Smooth muscle cell (in vitro differentiated cells): ENCODE measurements at regions not wholly inside any gene's neighbourhood (a gene's known extent, or its start where the extent isn't known, plus 50 kb on each side); places are given as distances from the start of the nearest gene placed in this dataset.
"Not testable (repeated sequence)": the region's sequence is repeated elsewhere in the genome, so short reads cannot be mapped to it uniquely, and the experiment has no call there.

Source experiments
- DNase-seq: peaks from one replicate; lab custom pipeline; 2025; ENCODE audit not compliant: unreplicated experiment; lab: John Stamatoyannopoulos, UW
- H2AFZ ChIP-seq: fragments of 200-600 bp; sonication (generic); 2 replicates; pipeline ENCODE4 v1.6.0; 2016; ENCODE audit warnings: antibody characterized with exemption, low read depth, mild to moderate bottlenecking
- H3F3A ChIP-seq: fragments of 200-600 bp; sonication (generic); 2 replicates; pipeline ENCODE4 v1.6.0; 2017; ENCODE audit warnings: antibody characterized with exemption, low read depth
- H3K27ac ChIP-seq: fragments of 200-600 bp; sonication (generic); 2 replicates; pipeline ENCODE4 v1.5.1; 2016; ENCODE audit warnings: low read depth, mild to moderate bottlenecking
- H3K27me3 ChIP-seq: fragments of 200-600 bp; sonication (generic); 2 replicates; pipeline ENCODE4 v1.6.1; 2016; ENCODE audit warnings: low read depth, mild to moderate bottlenecking
- H3K36me3 ChIP-seq: fragments of 200-600 bp; sonication (generic); 2 replicates; pipeline ENCODE4 v1.5.1; 2016; ENCODE audit warnings: low read depth
- H3K4me1 ChIP-seq: fragments of 200-600 bp; sonication (generic); 2 replicates; pipeline ENCODE4 v1.5.1; 2016; ENCODE audit warnings: low read depth
- H3K4me2 ChIP-seq: fragments of 200-600 bp; sonication (generic); 2 replicates; pipeline ENCODE4 v1.6.0; 2016; ENCODE audit warnings: mild to moderate bottlenecking
- H3K4me3 ChIP-seq: fragments of 200-600 bp; sonication (generic); 2 replicates; pipeline ENCODE4 v1.5.1; 2016; ENCODE audit warnings: mild to moderate bottlenecking
- H3K79me2 ChIP-seq: fragments of 200-600 bp; sonication (generic); 2 replicates; pipeline ENCODE4 v1.6.0; 2016; ENCODE audit warnings: low read depth, mild to moderate bottlenecking
- H3K9ac ChIP-seq: fragments of 200-600 bp; sonication (generic); 2 replicates; pipeline ENCODE4 v1.6.0; 2016; ENCODE audit warnings: low read depth
- H3K9me3 ChIP-seq: fragments of 200-600 bp; sonication (generic); replicated peaks from 2 replicates; pipeline ENCODE4 v1.5.1; 2016; ENCODE audit warnings: low read depth
- H4K20me1 ChIP-seq: fragments of 200-600 bp; sonication (generic); 2 replicates; pipeline ENCODE4 v1.6.0; 2016; ENCODE audit warnings: low read depth
- WGBS: methylation state at CpG from one replicate; pipeline ENCODE4 v1.1.7; 2016; ENCODE audit warnings: low lambda C conversion rate; 5-methylcytosine and 5-hydroxymethylcytosine counted together
- TF ChIP-seq, protein P1 (sequence below): fragments of 200-600 bp; sonication (generic); IDR thresholded peaks from 2 replicates; pipeline ENCODE4 v1.5.1; 2017; ENCODE audit warnings: borderline replicate concordance, mild to moderate bottlenecking, antibody characterized with exemption; ENCODE audit not compliant: insufficient read depth, poor library complexity, severe bottlenecking

DNA sequence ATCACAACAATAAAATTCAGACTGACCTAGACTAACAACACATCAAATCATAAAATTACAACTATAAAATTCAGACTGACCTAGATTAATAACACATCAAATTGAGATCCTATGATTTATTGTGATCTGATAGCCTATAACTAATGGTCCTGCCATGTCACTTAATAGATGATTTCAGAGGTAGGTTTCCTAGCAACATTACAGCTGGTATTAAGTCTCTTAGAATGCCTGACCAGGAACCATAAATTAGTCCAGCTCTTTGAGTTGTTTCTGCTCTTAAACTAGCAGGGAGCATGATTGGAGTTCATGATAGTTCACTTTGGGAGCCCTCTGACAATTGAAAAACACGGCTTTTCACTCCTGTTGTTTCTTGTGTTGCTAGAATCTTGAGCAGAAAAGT is 318.9 kb downstream of the BMPER start:
- Histone ChIP-seq H3K27me3 (no peaks in the 10 kb centered on the region), H3K79me2 (no peaks in the 10 kb centered on the region), H3K27ac (no peak overlapping the region), H3K9ac (no peak overlapping the region), H3F3A (no peaks in the 10 kb centered on the region), H3K9me3 (no peaks in the 10 kb centered on the region), H3K36me3 (no peaks in the 10 kb centered on the region), H2AFZ (no peak overlapping the region), H4K20me1 (no peaks in the 10 kb centered on the region), H3K4me2 (no peak overlapping the region), H3K4me3 (no peak overlapping the region), H3K4me1 (no peaks in the 10 kb centered on the region)
- TF ChIP-seq, protein P1, sequence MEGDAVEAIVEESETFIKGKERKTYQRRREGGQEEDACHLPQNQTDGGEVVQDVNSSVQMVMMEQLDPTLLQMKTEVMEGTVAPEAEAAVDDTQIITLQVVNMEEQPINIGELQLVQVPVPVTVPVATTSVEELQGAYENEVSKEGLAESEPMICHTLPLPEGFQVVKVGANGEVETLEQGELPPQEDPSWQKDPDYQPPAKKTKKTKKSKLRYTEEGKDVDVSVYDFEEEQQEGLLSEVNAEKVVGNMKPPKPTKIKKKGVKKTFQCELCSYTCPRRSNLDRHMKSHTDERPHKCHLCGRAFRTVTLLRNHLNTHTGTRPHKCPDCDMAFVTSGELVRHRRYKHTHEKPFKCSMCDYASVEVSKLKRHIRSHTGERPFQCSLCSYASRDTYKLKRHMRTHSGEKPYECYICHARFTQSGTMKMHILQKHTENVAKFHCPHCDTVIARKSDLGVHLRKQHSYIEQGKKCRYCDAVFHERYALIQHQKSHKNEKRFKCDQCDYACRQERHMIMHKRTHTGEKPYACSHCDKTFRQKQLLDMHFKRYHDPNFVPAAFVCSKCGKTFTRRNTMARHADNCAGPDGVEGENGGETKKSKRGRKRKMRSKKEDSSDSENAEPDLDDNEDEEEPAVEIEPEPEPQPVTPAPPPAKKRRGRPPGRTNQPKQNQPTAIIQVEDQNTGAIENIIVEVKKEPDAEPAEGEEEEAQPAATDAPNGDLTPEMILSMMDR, result no peak
- 96% methylated on average over 1 of the region's 1 CpG for WGBS
- no peak for DNase-seq

GRCh38 chr7:34225193-34225592 is 319.9 kb downstream of the BMPER start:
- H3K4me2 ChIP-seq, result no peak overlapping the region
- no peak overlapping the region for H3K27ac ChIP-seq
- H3K4me1 ChIP-seq, result no peaks in the 10 kb centered on the region
- H3K36me3 ChIP-seq, result no peaks in the 10 kb centered on the region
- H3K9ac ChIP-seq, result no peak overlapping the region
- no peak for DNase-seq
- TF ChIP-seq, protein P1, result no peak
- 57% methylated on average over 5 of the region's 5 CpGs for WGBS
- H3K79me2 ChIP-seq, result no peaks in the 10 kb centered on the region
- H3K4me3 ChIP-seq, result no peak overlapping the region
- H3K27me3 ChIP-seq, result no peaks in the 10 kb centered on the region
- H4K20me1 ChIP-seq, result no peaks in the 10 kb centered on the region
- no peak overlapping the region for H2AFZ ChIP-seq
- H3K9me3 ChIP-seq, result peaks cover 5% of the 10 kb centered on the region
- no peaks in the 10 kb centered on the region for H3F3A ChIP-seq

DNA sequence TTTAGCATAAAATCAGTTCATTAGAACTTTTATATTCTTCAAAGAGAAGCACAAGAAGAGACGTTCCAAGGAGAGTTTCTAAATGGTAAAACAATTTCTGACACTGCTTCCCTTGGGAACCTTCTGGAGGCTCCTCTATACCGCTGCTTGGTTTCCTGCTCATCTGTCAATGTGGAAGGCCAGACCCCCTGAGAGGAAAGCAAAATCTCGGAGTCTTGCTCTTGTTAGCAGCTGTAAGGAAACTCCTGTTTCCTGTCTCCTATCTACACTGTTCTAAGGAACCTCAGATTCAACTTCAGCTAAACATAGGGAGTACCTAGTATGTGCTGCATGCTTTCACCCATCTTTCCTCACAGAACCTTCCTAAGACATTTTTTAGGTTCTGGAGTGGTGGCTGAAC is 322.2 kb downstream of the BMPER start:
- Histone ChIP-seq H4K20me1 (no peaks in the 10 kb centered on the region), H3K4me1 (no peaks in the 10 kb centered on the region), H3F3A (no peaks in the 10 kb centered on the region), H3K4me3 (no peak overlapping the region), H3K9ac (no peak overlapping the region), H2AFZ (no peak overlapping the region), H3K9me3 (peaks cover 5% of the 10 kb centered on the region), H3K27me3 (no peaks in the 10 kb centered on the region), H3K27ac (no peak overlapping the region), H3K36me3 (no peaks in the 10 kb centered on the region), H3K4me2 (no peak overlapping the region), H3K79me2 (no peaks in the 10 kb centered on the region)
- TF ChIP-seq, protein P1, result no peak
- DNase-seq, result no peak
- 76% methylated on average over 3 of the region's 3 CpGs for WGBS

DNA sequence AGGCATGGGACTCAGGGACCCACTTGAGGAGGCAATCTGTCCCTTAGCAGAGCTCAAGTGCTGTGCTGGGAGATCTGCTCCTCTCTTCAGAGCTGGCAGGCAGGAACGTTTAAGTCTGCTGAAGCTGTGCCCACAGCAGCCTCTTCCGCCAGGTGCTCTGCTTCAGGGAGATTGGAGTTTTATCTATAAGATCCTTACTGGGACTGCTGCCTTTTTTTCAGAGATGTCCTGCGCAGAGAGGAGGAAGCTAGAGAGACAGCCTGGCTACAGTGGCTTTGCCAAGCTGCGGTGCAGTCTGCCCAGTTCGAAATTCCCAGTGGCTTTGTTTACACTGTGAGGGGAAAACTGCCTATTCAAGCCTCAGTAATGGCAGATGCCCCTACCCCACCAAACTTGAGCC is 329.8 kb downstream of the BMPER start:
- H3K79me2 ChIP-seq, H2AFZ ChIP-seq, DNase-seq, H3K27me3 ChIP-seq, H3K4me1 ChIP-seq, H3K9ac ChIP-seq, H3K4me3 ChIP-seq, H3K4me2 ChIP-seq, H4K20me1 ChIP-seq, H3K9me3 ChIP-seq, H3K27ac ChIP-seq, H3K36me3 ChIP-seq, H3F3A ChIP-seq: not testable (repeated sequence)
- WGBS, result 92% methylated on average over 5 of the region's 5 CpGs
